Kidney epithelial cell (primary cell): ENCODE measurements at regions not wholly inside any gene's neighbourhood (a gene's known extent, or its start where the extent isn't known, plus 50 kb on each side); places are given as distances from the start of the nearest gene placed in this dataset.

Experiments used
- DNase-seq: peaks from one replicate; pipeline ENCODE4 v3.0.0-alpha.2; 2010; ENCODE audit warnings: low read depth
- H3K27me3 ChIP-seq: 2 replicates; pipeline ENCODE4 v1.6.0; 2011; ENCODE audit warnings: low read length; ENCODE audit not compliant: control insufficient read depth, insufficient read depth
- H3K36me3 ChIP-seq: 2 replicates; pipeline ENCODE4 v1.5.1; 2011; ENCODE audit warnings: low read length; ENCODE audit not compliant: control insufficient read depth, insufficient read depth
- H3K4me3 ChIP-seq: 2 replicates; pipeline ENCODE4 v1.5.1; 2011; ENCODE audit warnings: low read depth, mild to moderate bottlenecking, control low read depth, low read length
- CTCF ChIP-seq: IDR thresholded peaks from 2 replicates; pipeline ENCODE4 v1.5.1; 2011; ENCODE audit warnings: mild to moderate bottlenecking, moderate library complexity, low read length, control low read depth, inconsistent platforms; ENCODE audit not compliant: insufficient read depth, poor library complexity, severe bottlenecking

GRCh38 chr2:5791371-5791770 is 99.2 kb downstream of the SOX11 start:
- no peak for TF ChIP-seq CTCF
- Histone ChIP-seq H3K36me3 (no peaks in the 10 kb centered on the region), H3K27me3 (no peaks in the 10 kb centered on the region), H3K4me3 (no peak overlapping the region)
- no peak for DNase-seq

DNA sequence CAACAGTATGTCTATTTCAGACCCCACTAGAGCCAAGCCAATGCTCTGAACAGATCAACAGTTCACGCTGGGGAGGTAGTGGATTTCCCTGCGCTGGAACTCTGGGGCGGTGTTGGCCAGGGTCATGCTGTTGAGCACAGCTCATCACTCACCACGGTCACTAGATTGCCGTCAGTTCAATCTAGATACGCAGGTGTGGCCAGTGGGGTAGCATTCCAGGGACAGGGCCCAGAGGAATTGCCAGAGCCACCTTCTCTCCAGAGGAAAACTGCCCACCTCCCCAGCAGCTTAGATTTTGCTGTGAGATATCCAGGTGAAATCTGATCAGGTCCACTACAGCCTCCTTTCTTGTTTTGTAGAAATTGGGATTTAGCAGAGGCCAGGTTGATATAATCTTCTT is 101.8 kb downstream of the SOX11 start:
- no peak for DNase-seq
- Histone ChIP-seq H3K4me3 (no peak overlapping the region), H3K27me3 (no peaks in the 10 kb centered on the region), H3K36me3 (no peaks in the 10 kb centered on the region)
- no peak for TF ChIP-seq CTCF

DNA sequence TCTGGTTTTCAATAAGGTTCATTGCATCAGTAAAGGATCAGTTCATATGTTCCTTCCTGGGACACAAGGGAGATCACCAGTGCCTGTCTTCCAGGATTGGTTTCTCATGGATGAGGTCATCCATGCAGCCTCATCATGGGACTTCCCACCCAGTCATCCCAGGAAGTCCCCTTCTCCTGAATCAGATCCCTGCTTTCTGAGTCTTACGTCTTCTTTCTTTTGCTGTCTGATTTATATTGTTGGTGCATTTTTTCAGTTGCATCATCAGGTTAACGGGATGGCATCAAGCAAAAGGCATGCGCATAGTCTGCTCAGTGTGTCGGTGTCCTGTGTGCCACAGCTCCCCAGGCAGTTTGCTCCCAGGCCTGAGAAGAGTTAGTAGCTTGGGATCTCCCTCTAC is 105.9 kb downstream of the SOX11 start:
- Histone ChIP-seq H3K36me3 (no peaks in the 10 kb centered on the region), H3K4me3 (no peak overlapping the region), H3K27me3 (no peaks in the 10 kb centered on the region)
- DNase-seq: peak; percentile 81
- no peak for TF ChIP-seq CTCF

- TF ChIP-seq CTCF: no peak
- H3K36me3 ChIP-seq: no peaks in the 10 kb centered on the region
- H3K27me3 ChIP-seq: no peaks in the 10 kb centered on the region
- no peak overlapping the region for H3K4me3 ChIP-seq
- DNase-seq: no peak
Measured at GRCh38 chr2:5799348-5799747, 107.2 kb downstream of the SOX11 start.

- Histone ChIP-seq H3K36me3 (no peaks in the 10 kb centered on the region), H3K4me3 (no peak overlapping the region), H3K27me3 (no peaks in the 10 kb centered on the region)
- peak; percentile 23 for DNase-seq
- no peak for TF ChIP-seq CTCF
Measured at GRCh38 chr2:5803547-5803946, 111.4 kb downstream of the SOX11 start.

GRCh38 chr2:5818961-5819600 is 126.9 kb downstream of the SOX11 start:
- Histone ChIP-seq H3K4me3 (no peak overlapping the region), H3K27me3 (no peaks in the 10 kb centered on the region), H3K36me3 (no peaks in the 10 kb centered on the region)
- TF ChIP-seq CTCF: no peak
- DNase-seq: no peak
